HCT116 (cell line): ENCODE measurements at regions not wholly inside any gene's neighbourhood (a gene's known extent, or its start where the extent isn't known, plus 50 kb on each side); places are given as distances from the start of the nearest gene placed in this dataset.

ENCODE experiments used
- ATAC-seq: fragments of 200-7000 bp; cut with Tn5 transposase; 2 replicates; pipeline ENCODE4 v1.9.1; 2020; ENCODE audit warnings: mild to moderate bottlenecking, moderate library complexity
- BruUV-seq: library from RNA; stranded (reverse); fragments of 400-500 nt; replicated peaks from 2 replicates; lab custom pipeline; 2021; lab: Mats Ljungman, UMichigan
- CTCF ChIA-PET: fragments of 300-600 bp; sonication (Branson Sonifier 250); formaldehyde crosslinking; loops from one replicate; lab custom pipeline; 2021; ENCODE audit warnings: antibody characterized with exemption; lab: Charles Lee
- POLR2A ChIA-PET: fragments of 300-600, 350-600 bp; sonication (Branson Sonifier 250); formaldehyde crosslinking; loops from one replicate; lab custom pipeline; 2021; ENCODE audit warnings: antibody characterized with exemption; lab: Charles Lee
- RAD21 ChIA-PET, 2 experiments: fragments of 300-600 bp; sonication (Branson Sonifier 250); formaldehyde crosslinking; loops; one replicate each; lab custom pipeline; 2023; ENCODE audit warnings: low total read pairs in 2 of 2; ENCODE audit not compliant: uncharacterized antibody in 2 of 2, unreplicated experiment in 2 of 2, low non-redundant PET in 1 of 2; lab: Charles Lee
- DNase-seq: peaks from one replicate; pipeline ENCODE4 v3.0.0-alpha.2; 2010; ENCODE audit warnings: low read depth, low spot score
- H2AFZ ChIP-seq: fragments of 200-600 bp; shearing (Covaris generic), sonication (generic); 2 replicates; pipeline ENCODE4 v1.6.1; 2017; ENCODE audit warnings: low read depth, mixed run types, mixed read lengths, antibody characterized with exemption, low read length; ENCODE audit not compliant: poor library complexity, severe bottlenecking
- H3K27ac ChIP-seq: 2 replicates; pipeline ENCODE4 v1.5.1; 2012; ENCODE audit warnings: low read depth, low read length
- H3K27me3 ChIP-seq: fragments of 200-600 bp; sonication (generic); 2 replicates; pipeline ENCODE4 v1.6.1; 2016; ENCODE audit warnings: mixed run types, low read length, mixed read lengths; ENCODE audit not compliant: insufficient read depth
- H3K36me3 ChIP-seq, 2 experiments: fragments of 200-500 bp in 1 of 2; fragments of 200-600 bp in 1 of 2; sonication (Bioruptor generic) in 1 of 2; sonication (generic) in 1 of 2; 2 replicates each; pipeline versions ENCODE4 v1.5.1 to v1.6.1; 2014 to 2016; ENCODE audit warnings: low read length in 2 of 2, inconsistent platforms in 1 of 2, mixed read lengths in 1 of 2, mixed run types in 1 of 2; ENCODE audit not compliant: insufficient read depth in 2 of 2, control insufficient read depth in 1 of 2
- H3K4me1 ChIP-seq, 2 experiments: fragments of 200-600 bp in 1 of 2; sonication (generic) in 1 of 2; 2 replicates each; pipeline versions ENCODE4 v1.5.1 to v1.6.1; 2012 to 2017; ENCODE audit warnings: low read length in 2 of 2, inconsistent platforms in 1 of 2, mild to moderate bottlenecking in 1 of 2, mixed read lengths in 1 of 2, mixed run types in 1 of 2, moderate library complexity in 1 of 2; ENCODE audit not compliant: insufficient read depth in 2 of 2, control insufficient read depth in 1 of 2
- H3K4me2 ChIP-seq: fragments of 200-600 bp; sonication (generic); 2 replicates; pipeline ENCODE4 v1.6.1; 2017; ENCODE audit warnings: mixed run types, low read length, mixed read lengths
- H3K4me3 ChIP-seq, 2 experiments: fragments of 200-600 bp in 1 of 2; sonication (generic) in 1 of 2; replicated peaks in 1 of 2; 2 replicates each; pipeline ENCODE4 v1.5.1; 2011 to 2016; ENCODE audit warnings: low read length in 2 of 2, control low read depth in 1 of 2, low read depth in 1 of 2, mild to moderate bottlenecking in 1 of 2, mixed read lengths in 1 of 2, mixed run types in 1 of 2
- H3K79me2 ChIP-seq: fragments of 200-600 bp; sonication (generic); 2 replicates; pipeline ENCODE4 v1.6.1; 2017; ENCODE audit warnings: mild to moderate bottlenecking, mixed run types, low read length, moderate library complexity, mixed read lengths; ENCODE audit not compliant: insufficient read depth
- H3K9ac ChIP-seq: fragments of 200-600 bp; sonication (generic); 2 replicates; pipeline ENCODE4 v1.6.1; 2016; ENCODE audit warnings: low read length, mixed read lengths
- H3K9me2 ChIP-seq: fragments of 200-600 bp; sonication (generic), shearing (Covaris generic); 2 replicates; pipeline ENCODE4 v1.6.1; 2017; ENCODE audit warnings: mixed run types, mild to moderate bottlenecking, moderate library complexity; ENCODE audit not compliant: insufficient read depth
- H3K9me3 ChIP-seq, 2 experiments: fragments of 200-500 bp in 1 of 2; fragments of 200-600 bp in 1 of 2; sonication (Bioruptor generic) in 1 of 2; sonication (generic) in 1 of 2; 2 replicates each; pipeline ENCODE4 v1.6.1; 2014 to 2017; ENCODE audit warnings: low read length in 2 of 2, mixed read lengths in 2 of 2, inconsistent platforms in 1 of 2, low read depth in 1 of 2, mild to moderate bottlenecking in 1 of 2, mixed run types in 1 of 2, moderate library complexity in 1 of 2; ENCODE audit not compliant: control insufficient read depth in 1 of 2, insufficient read depth in 1 of 2
- H4K20me1 ChIP-seq: fragments of 200-600 bp; sonication (generic), shearing (Covaris generic); 2 replicates; pipeline ENCODE4 v1.6.1; 2017; ENCODE audit warnings: mixed run types, mild to moderate bottlenecking, moderate library complexity; ENCODE audit not compliant: insufficient read depth
- FOSL1 ChIP-seq: IDR thresholded peaks from 2 replicates; pipeline ENCODE4 v1.6.1; 2012; ENCODE audit warnings: low read depth
- POLR2A ChIP-seq: IDR thresholded peaks from 2 replicates; pipeline ENCODE4 v1.7.0; 2011; ENCODE audit warnings: borderline replicate concordance; ENCODE audit not compliant: insufficient read depth, insufficient read length; ENCODE audit errors: extremely low read depth
- POLR2AphosphoS5 ChIP-seq: IDR thresholded peaks from 2 replicates; pipeline ENCODE4 v1.6.1; 2011; ENCODE audit warnings: mild to moderate bottlenecking, low read depth, low read length, moderate library complexity
- RAD21 ChIP-seq: IDR thresholded peaks from 2 replicates; pipeline ENCODE4 v1.6.1; 2012; ENCODE audit warnings: low read depth, mild to moderate bottlenecking
- SP1 ChIP-seq: IDR thresholded peaks from 2 replicates; pipeline ENCODE4 v1.6.1; 2012; ENCODE audit warnings: low read depth
- TCF7L2 ChIP-seq: IDR thresholded peaks from 2 replicates; pipeline ENCODE4 v1.7.0; 2011; ENCODE audit warnings: borderline replicate concordance, inconsistent platforms; ENCODE audit not compliant: insufficient read depth, insufficient read length; ENCODE audit errors: extremely low read depth
- YY1 ChIP-seq: IDR thresholded peaks from 2 replicates; pipeline ENCODE4 v1.6.1; 2011; ENCODE audit warnings: low read length, low read depth, moderate library complexity, mild to moderate bottlenecking; ENCODE audit not compliant: insufficient replicate concordance; ENCODE audit errors: extremely low read depth
- ZFX ChIP-seq: fragments of 450-650 bp; IDR thresholded peaks from 2 replicates; pipeline ENCODE4 v1.6.1; 2017
- ZNF274 ChIP-seq: fragments of 200-500 bp; sonication (Bioruptor generic); IDR thresholded peaks from 2 replicates; pipeline ENCODE4 v1.6.1; 2014; ENCODE audit warnings: mild to moderate bottlenecking, low read depth, low read length, inconsistent platforms
- intact Hi-C: fragments of 100-400 bp; cut with micrococcal nuclease; formaldehyde crosslinking; loops from 2 replicates; pipeline ENCODE4 v1.10.0; 2022
- TF ChIP-seq, protein P1 (sequence below), 3 experiments: fragments of 200-600 bp in 1 of 3; sonication (generic) in 1 of 3; IDR thresholded peaks in 2 of 3; conservative IDR thresholded peaks in 1 of 3; 2 replicates each; pipeline ENCODE4 v1.5.1; 2012 to 2017; ENCODE audit warnings: low read depth in 2 of 3, low read length in 2 of 3, antibody characterized with exemption in 1 of 3, borderline replicate concordance in 1 of 3, control low read depth in 1 of 3, mild to moderate bottlenecking in 1 of 3, mixed read lengths in 1 of 3, mixed run types in 1 of 3, moderate library complexity in 1 of 3; ENCODE audit not compliant: insufficient read depth in 1 of 3
- TF ChIP-seq, protein P2 (sequence below): IDR thresholded peaks from 2 replicates; pipeline ENCODE4 v1.6.1; 2012
- TF ChIP-seq, protein P3 (sequence below): IDR thresholded peaks from 2 replicates; pipeline ENCODE4 v1.6.1; 2011; ENCODE audit warnings: mild to moderate bottlenecking, low read length, moderate library complexity; ENCODE audit not compliant: insufficient replicate concordance; ENCODE audit errors: extremely low read depth
- TF ChIP-seq, protein P4 (sequence below): IDR thresholded peaks from 2 replicates; pipeline ENCODE4 v1.6.1; 2012

DNA sequence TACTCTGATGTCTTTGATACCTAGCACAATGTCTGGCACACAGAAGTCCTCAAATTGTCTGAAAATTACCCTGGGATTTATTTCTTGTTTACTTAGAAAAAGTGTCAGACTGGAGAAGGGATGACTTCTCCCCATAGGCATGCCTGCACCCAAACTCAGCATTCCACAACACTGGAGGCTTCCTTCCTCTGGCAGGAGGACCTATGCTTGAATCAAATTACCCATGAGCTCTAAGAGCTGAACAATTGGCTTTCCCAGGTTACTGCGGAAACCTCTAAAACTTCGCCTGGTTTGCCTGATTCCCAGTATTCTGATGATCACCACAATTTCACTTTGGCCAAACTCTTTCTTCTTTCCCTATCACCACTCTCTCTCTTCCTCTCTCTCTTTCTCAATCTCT is 217.4 kb downstream of the DIPK2A start:
- TF ChIP-seq ZNF274: no peak
- TF ChIP-seq, protein P1, sequence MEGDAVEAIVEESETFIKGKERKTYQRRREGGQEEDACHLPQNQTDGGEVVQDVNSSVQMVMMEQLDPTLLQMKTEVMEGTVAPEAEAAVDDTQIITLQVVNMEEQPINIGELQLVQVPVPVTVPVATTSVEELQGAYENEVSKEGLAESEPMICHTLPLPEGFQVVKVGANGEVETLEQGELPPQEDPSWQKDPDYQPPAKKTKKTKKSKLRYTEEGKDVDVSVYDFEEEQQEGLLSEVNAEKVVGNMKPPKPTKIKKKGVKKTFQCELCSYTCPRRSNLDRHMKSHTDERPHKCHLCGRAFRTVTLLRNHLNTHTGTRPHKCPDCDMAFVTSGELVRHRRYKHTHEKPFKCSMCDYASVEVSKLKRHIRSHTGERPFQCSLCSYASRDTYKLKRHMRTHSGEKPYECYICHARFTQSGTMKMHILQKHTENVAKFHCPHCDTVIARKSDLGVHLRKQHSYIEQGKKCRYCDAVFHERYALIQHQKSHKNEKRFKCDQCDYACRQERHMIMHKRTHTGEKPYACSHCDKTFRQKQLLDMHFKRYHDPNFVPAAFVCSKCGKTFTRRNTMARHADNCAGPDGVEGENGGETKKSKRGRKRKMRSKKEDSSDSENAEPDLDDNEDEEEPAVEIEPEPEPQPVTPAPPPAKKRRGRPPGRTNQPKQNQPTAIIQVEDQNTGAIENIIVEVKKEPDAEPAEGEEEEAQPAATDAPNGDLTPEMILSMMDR (IDR thresholded peaks at IDR 0.05 in 2 of 3, conservative IDR thresholded peaks at IDR 0.05 in 1 of 3; ENCODE audit: borderline replicate concordance in 1 of 3, insufficient read depth in 1 of 3, low read depth in 2 of 3, low read length in 2 of 3): no peak
- no peak for TF ChIP-seq ZFX
- TF ChIP-seq, protein P2, sequence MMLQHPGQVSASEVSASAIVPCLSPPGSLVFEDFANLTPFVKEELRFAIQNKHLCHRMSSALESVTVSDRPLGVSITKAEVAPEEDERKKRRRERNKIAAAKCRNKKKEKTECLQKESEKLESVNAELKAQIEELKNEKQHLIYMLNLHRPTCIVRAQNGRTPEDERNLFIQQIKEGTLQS: no peak
- no peak for TF ChIP-seq POLR2A
- TF ChIP-seq, protein P3, sequence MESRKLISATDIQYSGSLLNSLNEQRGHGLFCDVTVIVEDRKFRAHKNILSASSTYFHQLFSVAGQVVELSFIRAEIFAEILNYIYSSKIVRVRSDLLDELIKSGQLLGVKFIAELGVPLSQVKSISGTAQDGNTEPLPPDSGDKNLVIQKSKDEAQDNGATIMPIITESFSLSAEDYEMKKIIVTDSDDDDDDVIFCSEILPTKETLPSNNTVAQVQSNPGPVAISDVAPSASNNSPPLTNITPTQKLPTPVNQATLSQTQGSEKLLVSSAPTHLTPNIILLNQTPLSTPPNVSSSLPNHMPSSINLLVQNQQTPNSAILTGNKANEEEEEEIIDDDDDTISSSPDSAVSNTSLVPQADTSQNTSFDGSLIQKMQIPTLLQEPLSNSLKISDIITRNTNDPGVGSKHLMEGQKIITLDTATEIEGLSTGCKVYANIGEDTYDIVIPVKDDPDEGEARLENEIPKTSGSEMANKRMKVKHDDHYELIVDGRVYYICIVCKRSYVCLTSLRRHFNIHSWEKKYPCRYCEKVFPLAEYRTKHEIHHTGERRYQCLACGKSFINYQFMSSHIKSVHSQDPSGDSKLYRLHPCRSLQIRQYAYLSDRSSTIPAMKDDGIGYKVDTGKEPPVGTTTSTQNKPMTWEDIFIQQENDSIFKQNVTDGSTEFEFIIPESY: no peak
- TF ChIP-seq RAD21: no peak
- TF ChIP-seq SP1: no peak
- TF ChIP-seq, protein P4, sequence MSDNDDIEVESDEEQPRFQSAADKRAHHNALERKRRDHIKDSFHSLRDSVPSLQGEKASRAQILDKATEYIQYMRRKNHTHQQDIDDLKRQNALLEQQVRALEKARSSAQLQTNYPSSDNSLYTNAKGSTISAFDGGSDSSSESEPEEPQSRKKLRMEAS: no peak
- TF ChIP-seq POLR2AphosphoS5: no peak
- TF ChIP-seq YY1: no peak
- no peak for TF ChIP-seq FOSL1
- no peak for TF ChIP-seq TCF7L2
- TF ChIP-seq, all 23 proteins: peak for 0
- Histone ChIP-seq H3K4me1 (no peaks in the 10 kb centered on the region), H3K4me2 (no peak overlapping the region), H3K4me3 (no peak overlapping the region), H3K27me3 (no peaks in the 10 kb centered on the region), H3K79me2 (no peaks in the 10 kb centered on the region), H3K27ac (no peak overlapping the region), H3K9me3 (no peaks in the 10 kb centered on the region), H3K36me3 (no peaks in the 10 kb centered on the region), H2AFZ (no peak overlapping the region), H3K9me2 (no peaks in the 10 kb centered on the region), H4K20me1 (no peaks in the 10 kb centered on the region), H3K9ac (no peak overlapping the region)
- DNase-seq (no peak), ATAC-seq (no peak)
- RAD21 ChIA-PET: no interaction called here
- POLR2A ChIA-PET: no interaction called here
- CTCF ChIA-PET: no interaction called here
- intact Hi-C loops: no loop called here
- no TSS peak for BruUV-seq
